ENCODE measurements at regions not wholly inside any gene's neighbourhood (a gene's known extent, or its start where the extent isn't known, plus 50 kb on each side); places are given as distances from the start of the nearest gene placed in this dataset.

GRCh38 chr2:235398321-235398720, 95.5 kb upstream of the AGAP1 start:
- Mint-ChIP-seq H3K36me3 (no peaks in the 10 kb centered on the region), H3K4me3 (no peak overlapping the region), H3K4me1 (no peaks in the 10 kb centered on the region), H3K27ac (no peak overlapping the region), H3K9me3 (peaks cover 17% of the 10 kb centered on the region), H3K27me3 (peaks cover 34% of the 10 kb centered on the region)
- ATAC-seq: no peak

- Mint-ChIP-seq H3K36me3 (no peaks in the 10 kb centered on the region), H3K27ac (no peak overlapping the region), H3K27me3 (peaks cover 27% of the 10 kb centered on the region), H3K4me3 (no peak overlapping the region), H3K4me1 (no peaks in the 10 kb centered on the region), H3K9me3 (peaks cover 15% of the 10 kb centered on the region)
- ATAC-seq: no peak
Measured at GRCh38 chr2:235399895-235400294, 93.9 kb upstream of the AGAP1 start.

GRCh38 chr2:235402422-235402821, 91.4 kb upstream of the AGAP1 start:
- H3K27me3 Mint-ChIP-seq: peaks cover 9% of the 10 kb centered on the region
- peaks cover 11% of the 10 kb centered on the region for H3K9me3 Mint-ChIP-seq
- H3K4me3 Mint-ChIP-seq: no peak overlapping the region
- no peak overlapping the region for H3K27ac Mint-ChIP-seq
- no peaks in the 10 kb centered on the region for H3K4me1 Mint-ChIP-seq
- no peaks in the 10 kb centered on the region for H3K36me3 Mint-ChIP-seq
- no peak for ATAC-seq

GRCh38 chr2:235405612-235406361, 88.1 kb upstream of the AGAP1 start:
- Mint-ChIP-seq H3K27ac (no peak overlapping the region), H3K9me3 (peaks cover 9% of the 10 kb centered on the region), H3K27me3 (peaks cover 9% of the 10 kb centered on the region), H3K4me3 (no peak overlapping the region), H3K36me3 (no peaks in the 10 kb centered on the region), H3K4me1 (no peaks in the 10 kb centered on the region)
- ATAC-seq: no peak

- Mint-ChIP-seq H3K9me3 (peaks cover 6% of the 10 kb centered on the region), H3K4me1 (no peaks in the 10 kb centered on the region), H3K36me3 (no peaks in the 10 kb centered on the region), H3K4me3 (no peak overlapping the region), H3K27me3 (peaks cover 9% of the 10 kb centered on the region), H3K27ac (no peak overlapping the region)
- no peak for ATAC-seq
Measured at GRCh38 chr2:235406430-235406829, 87.4 kb upstream of the AGAP1 start.

DNA sequence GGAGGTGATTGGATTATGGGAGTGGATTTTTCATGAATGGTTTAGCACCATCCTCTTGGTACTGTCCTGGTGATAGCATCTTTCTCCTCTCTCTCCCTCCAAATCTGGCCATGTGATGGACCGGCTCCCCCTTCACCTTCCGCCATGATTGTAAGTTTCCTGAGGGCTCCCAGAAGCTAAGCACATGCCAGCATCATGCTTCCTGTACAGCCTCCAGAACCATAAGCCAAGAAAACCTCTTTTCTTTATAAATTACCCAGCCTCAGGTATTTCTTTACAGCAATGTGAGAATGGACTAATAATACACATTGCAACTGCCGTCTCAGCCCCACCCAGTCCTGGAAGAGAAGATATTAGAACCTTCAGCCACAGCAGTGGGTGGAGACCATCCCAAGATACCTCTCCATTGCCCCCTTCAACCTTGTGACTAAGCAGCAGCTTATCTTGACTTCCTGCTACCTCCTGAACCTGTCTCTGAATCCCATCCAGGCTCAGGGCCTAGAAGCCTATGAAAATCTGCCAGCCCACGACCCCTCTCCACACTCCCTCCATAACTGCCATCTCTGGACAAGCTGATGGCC, 81.8 kb upstream of the AGAP1 start:
- Mint-ChIP-seq H3K27me3 (no peaks in the 10 kb centered on the region), H3K9me3 (peaks cover 4% of the 10 kb centered on the region), H3K36me3 (no peaks in the 10 kb centered on the region), H3K27ac (no peak overlapping the region), H3K4me3 (no peak overlapping the region), H3K4me1 (no peaks in the 10 kb centered on the region)
- no peak for ATAC-seq

- Mint-ChIP-seq H3K27ac (no peak overlapping the region), H3K4me3 (no peak overlapping the region), H3K27me3 (no peaks in the 10 kb centered on the region), H3K4me1 (no peaks in the 10 kb centered on the region), H3K36me3 (no peaks in the 10 kb centered on the region), H3K9me3 (peaks cover 1% of the 10 kb centered on the region)
- ATAC-seq: no peak
Measured at GRCh38 chr2:235413064-235413463, 80.8 kb upstream of the AGAP1 start.

- Mint-ChIP-seq H3K27me3 (no peaks in the 10 kb centered on the region), H3K9me3 (no peaks in the 10 kb centered on the region)
Measured at GRCh38 chr2:235414422-235414821, 79.4 kb upstream of the AGAP1 start.

DNA sequence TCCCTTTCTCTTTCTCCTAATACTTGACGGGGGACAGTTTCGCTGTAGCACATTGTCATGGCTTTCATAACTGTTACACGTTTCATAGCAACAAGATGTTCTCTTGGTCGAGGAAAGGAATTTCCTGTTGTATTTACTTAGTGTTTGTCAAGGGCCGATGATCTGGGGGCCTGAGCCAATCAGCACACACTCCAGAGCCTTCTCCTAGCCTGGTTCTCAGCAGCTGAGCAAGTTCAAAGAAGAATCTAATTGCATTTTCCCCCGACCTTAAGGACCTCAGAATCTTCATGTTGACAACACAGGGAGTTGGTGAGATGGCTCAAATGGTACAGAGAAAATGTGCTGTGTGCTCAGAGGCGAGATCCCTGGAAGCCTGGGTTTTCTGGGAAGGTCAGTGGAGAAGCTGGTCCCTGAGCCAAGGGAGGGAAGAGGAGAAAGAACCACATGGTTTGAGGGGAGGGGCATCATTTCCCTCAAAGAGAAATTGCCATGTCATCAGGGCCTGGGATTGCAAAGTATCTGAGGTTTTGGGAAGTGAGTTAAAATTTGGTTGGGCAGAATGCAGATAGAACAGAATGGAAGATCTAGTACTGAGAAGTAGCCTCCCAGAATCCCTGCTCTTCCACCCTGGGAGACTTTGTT, 76.9 kb upstream of the AGAP1 start:
- H3K36me3 Mint-ChIP-seq: no peaks in the 10 kb centered on the region
- no peaks in the 10 kb centered on the region for H3K4me1 Mint-ChIP-seq
- ATAC-seq: no peak
- no peaks in the 10 kb centered on the region for H3K27me3 Mint-ChIP-seq
- no peaks in the 10 kb centered on the region for H3K9me3 Mint-ChIP-seq
- no peak overlapping the region for H3K27ac Mint-ChIP-seq
- H3K4me3 Mint-ChIP-seq: no peak overlapping the region

More at GRCh38 chr2:235414422-235414821, 79.4 kb upstream of the AGAP1 start:
- H3K4me1 Mint-ChIP-seq: no peaks in the 10 kb centered on the region
- no peak overlapping the region for H3K4me3 Mint-ChIP-seq
- ATAC-seq: no peak
- H3K36me3 Mint-ChIP-seq: no peaks in the 10 kb centered on the region
- no peak overlapping the region for H3K27ac Mint-ChIP-seq

GRCh38 chr2:235418918-235419317, 74.9 kb upstream of the AGAP1 start:
- no peaks in the 10 kb centered on the region for H3K4me1 Mint-ChIP-seq
- H3K36me3 Mint-ChIP-seq: no peaks in the 10 kb centered on the region
- no peak overlapping the region for H3K27ac Mint-ChIP-seq
- no peak for ATAC-seq
- H3K4me3 Mint-ChIP-seq: no peak overlapping the region
- peaks cover 4% of the 10 kb centered on the region for H3K9me3 Mint-ChIP-seq
- H3K27me3 Mint-ChIP-seq: no peaks in the 10 kb centered on the region

DNA sequence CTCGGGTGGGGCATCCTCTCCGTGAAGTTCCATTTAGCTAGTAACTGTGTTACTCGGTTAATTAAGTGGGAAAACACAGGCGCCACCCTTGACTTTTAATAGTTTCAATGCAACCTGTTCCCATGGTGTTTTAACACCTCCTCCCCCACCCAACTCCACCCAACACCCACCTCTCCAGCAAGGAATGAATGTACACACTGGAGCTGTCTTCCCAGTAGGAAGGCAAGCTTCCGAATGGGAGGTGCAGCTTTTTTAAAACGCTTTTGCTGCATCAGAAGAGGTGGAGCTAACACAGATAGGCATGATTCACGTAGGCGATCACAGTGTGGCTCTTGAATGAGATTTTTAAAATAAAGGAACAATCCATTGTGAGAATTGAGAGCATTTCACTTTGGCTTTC, 73.8 kb upstream of the AGAP1 start:
- no peak overlapping the region for H3K4me3 Mint-ChIP-seq
- no peaks in the 10 kb centered on the region for H3K27me3 Mint-ChIP-seq
- H3K36me3 Mint-ChIP-seq: no peaks in the 10 kb centered on the region
- no peak for ATAC-seq
- H3K27ac Mint-ChIP-seq: no peak overlapping the region
- peaks cover 7% of the 10 kb centered on the region for H3K9me3 Mint-ChIP-seq
- H3K4me1 Mint-ChIP-seq: no peaks in the 10 kb centered on the region

DNA sequence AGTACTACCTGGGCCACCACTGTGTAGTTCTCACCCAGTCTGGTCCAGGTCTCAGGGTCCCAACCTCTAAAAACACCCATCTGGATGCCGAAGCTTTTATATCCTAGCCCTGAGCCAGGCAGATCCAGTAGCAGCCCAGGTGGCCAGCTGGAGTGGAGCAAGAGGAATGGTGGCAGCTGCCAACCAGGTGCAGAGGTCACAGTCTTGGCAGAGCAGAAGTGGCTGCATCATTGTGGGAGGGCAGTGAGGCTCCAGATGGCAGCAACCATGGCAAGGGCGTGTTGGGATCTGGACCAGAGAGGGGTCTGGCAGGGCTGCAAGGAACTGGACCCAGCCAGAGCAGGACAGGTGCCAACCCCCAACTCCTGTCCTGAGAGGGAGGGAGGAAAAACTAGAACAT, 72.2 kb upstream of the AGAP1 start:
- Mint-ChIP-seq H3K4me1 (no peaks in the 10 kb centered on the region), H3K9me3 (peaks cover 7% of the 10 kb centered on the region), H3K27ac (no peak overlapping the region), H3K4me3 (no peak overlapping the region), H3K27me3 (no peaks in the 10 kb centered on the region), H3K36me3 (no peaks in the 10 kb centered on the region)
- no peak for ATAC-seq

GRCh38 chr2:235430366-235431083, 63.3 kb upstream of the AGAP1 start:
- Mint-ChIP-seq H3K36me3 (no peaks in the 10 kb centered on the region), H3K4me3 (no peak overlapping the region), H3K27me3 (peaks cover 10% of the 10 kb centered on the region), H3K4me1 (no peaks in the 10 kb centered on the region), H3K9me3 (peaks cover 4% of the 10 kb centered on the region), H3K27ac (no peak overlapping the region)
- ATAC-seq: no peak

DNA sequence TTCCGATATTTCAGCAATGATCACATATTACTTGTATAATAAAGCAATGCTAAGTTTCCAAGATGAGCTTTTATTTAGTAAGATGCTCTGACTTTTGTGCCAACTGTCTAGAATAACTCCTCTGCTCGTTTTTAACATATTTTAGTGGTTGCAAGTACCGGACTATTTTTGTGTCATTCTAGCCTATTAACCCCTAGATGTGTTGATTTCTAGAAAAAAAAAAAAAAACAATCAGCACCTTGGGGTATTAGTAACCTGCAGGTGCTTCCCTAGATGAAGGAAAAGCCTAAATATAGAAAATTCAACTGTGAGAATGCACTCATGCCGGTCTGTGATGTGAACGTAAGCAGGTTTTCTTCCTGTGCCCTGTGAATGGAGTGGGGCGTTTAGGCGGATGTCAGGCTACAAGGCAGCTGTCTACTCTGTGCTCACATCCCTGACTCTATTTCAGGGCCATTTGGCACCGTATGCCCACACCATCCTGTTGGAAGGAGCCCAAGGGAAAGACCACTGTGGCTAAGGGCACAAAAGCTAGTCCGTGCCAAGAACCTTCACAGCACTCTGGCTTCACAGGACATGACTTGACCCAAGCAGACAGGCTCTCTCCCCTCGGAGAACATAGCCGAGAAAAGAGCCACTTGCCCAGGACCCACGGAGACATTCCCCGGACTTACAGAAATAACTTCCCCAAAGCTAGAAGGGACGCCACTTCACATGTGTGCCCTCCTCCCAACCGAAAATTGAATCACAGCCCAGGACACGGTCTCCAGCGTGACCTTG, 60.9 kb upstream of the AGAP1 start:
- Mint-ChIP-seq H3K4me3 (no peak overlapping the region), H3K36me3 (no peaks in the 10 kb centered on the region), H3K27me3 (peaks cover 10% of the 10 kb centered on the region), H3K9me3 (peaks cover 8% of the 10 kb centered on the region), H3K27ac (no peak overlapping the region), H3K4me1 (no peaks in the 10 kb centered on the region)
- no peak for ATAC-seq

DNA sequence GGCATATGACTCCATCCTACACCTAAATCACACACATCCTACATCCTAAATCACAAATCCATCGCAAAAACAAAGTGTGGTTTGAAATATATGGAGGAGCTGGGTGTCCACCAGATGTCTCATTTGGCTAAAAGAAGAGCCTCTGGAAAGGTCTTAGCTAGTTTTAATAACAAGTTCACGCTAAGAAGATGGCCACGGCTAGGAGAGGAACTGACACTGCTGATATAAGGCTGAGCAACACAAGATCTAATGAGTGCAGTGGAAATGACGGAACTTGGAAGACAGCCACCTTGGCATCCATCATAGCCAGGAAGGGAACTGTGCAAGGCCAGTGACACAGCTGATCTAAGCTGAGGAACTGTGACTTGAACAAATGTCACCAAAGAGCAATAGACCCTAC, 60.0 kb upstream of the AGAP1 start:
- Mint-ChIP-seq H3K9me3 (peaks cover 8% of the 10 kb centered on the region), H3K36me3 (no peaks in the 10 kb centered on the region), H3K4me3 (no peak overlapping the region), H3K27me3 (peaks cover 10% of the 10 kb centered on the region), H3K4me1 (no peaks in the 10 kb centered on the region), H3K27ac (no peak overlapping the region)
- no peak for ATAC-seq

All from stimulated activated memory B cell treated with anti-CD40 and anti-IgM and Interleukin-4, amounts not matched to agents 10 μg/mL and 1 μg/mL and 100 μg/mL, for 72 hours (primary cell).